GM12864 (cell line): ENCODE measurements at regions not wholly inside any gene's neighbourhood (a gene's known extent, or its start where the extent isn't known, plus 50 kb on each side); places are given as distances from the start of the nearest gene placed in this dataset.

Experiments
- DNase-seq: peaks from one replicate; pipeline ENCODE4 v3.0.0-alpha.2; 2011; ENCODE audit warnings: low read depth
- H3K4me3 ChIP-seq: 2 replicates; pipeline ENCODE4 v1.5.1; 2011; ENCODE audit warnings: mild to moderate bottlenecking, low read depth, low read length, control low read depth
- CTCF ChIP-seq: IDR thresholded peaks from 2 replicates; pipeline ENCODE4 v1.5.1; 2011; ENCODE audit warnings: low read depth, mild to moderate bottlenecking, moderate library complexity, low read length, control low read depth, inconsistent platforms; ENCODE audit errors: missing control alignments

- no peak overlapping the region for H3K4me3 ChIP-seq
- TF ChIP-seq CTCF: no peak
- DNase-seq: no peak
Measured at GRCh38 chr2:52862801-52863200, 904.8 kb upstream of the CHAC2 start.

GRCh38 chr2:52861596-52861995 is 906.0 kb upstream of the CHAC2 start:
- H3K4me3 ChIP-seq: no peak overlapping the region
- no peak for TF ChIP-seq CTCF
- DNase-seq: no peak

GRCh38 chr2:52859065-52859464 is 908.5 kb upstream of the CHAC2 start:
- no peak for DNase-seq
- H3K4me3 ChIP-seq: no peak overlapping the region
- TF ChIP-seq CTCF: no peak

GRCh38 chr2:52857722-52858121 is 909.9 kb upstream of the CHAC2 start:
- no peak overlapping the region for H3K4me3 ChIP-seq
- TF ChIP-seq CTCF: no peak
- no peak for DNase-seq

- DNase-seq: no peak
- no peak for TF ChIP-seq CTCF
- H3K4me3 ChIP-seq: no peak overlapping the region
Measured at GRCh38 chr2:52852006-52852405, 915.6 kb upstream of the CHAC2 start.

- TF ChIP-seq CTCF: no peak
- no peak for DNase-seq
- H3K4me3 ChIP-seq: no peak overlapping the region
Measured at GRCh38 chr2:52844701-52845423, 922.7 kb upstream of the CHAC2 start.

GRCh38 chr2:52835909-52836308 is 931.7 kb upstream of the CHAC2 start:
- no peak overlapping the region for H3K4me3 ChIP-seq
- no peak for TF ChIP-seq CTCF
- DNase-seq: no peak
